Right ventricle myocardium inferior (tissue), 1 donor: ENCODE measurements at regions not wholly inside any gene's neighbourhood (a gene's known extent, or its start where the extent isn't known, plus 50 kb on each side); places are given as distances from the start of the nearest gene placed in this dataset.
A peak's percentile ranks its signal among the peaks of the same experiment; 100 is the strongest.

Source experiments
- ATAC-seq: fragments of 200-7000 bp; cut with Tn5 transposase; one replicate; pipeline ENCODE4 v1.9.1; 2020; ENCODE audit warnings: mild to moderate bottlenecking, moderate library complexity
- DNase-seq: peaks from one replicate; pipeline ENCODE4 v3.0.0; 2021; ENCODE audit errors: missing footprints
- intact Hi-C: fragments of 100-400 bp; cut with DNase I; formaldehyde crosslinking; loops from one replicate; pipeline ENCODE4 v1.11.0; 2022
- donor health status: DM: no; HTN: yes; CAD: no; lungs with severe emphysema.

DNA sequence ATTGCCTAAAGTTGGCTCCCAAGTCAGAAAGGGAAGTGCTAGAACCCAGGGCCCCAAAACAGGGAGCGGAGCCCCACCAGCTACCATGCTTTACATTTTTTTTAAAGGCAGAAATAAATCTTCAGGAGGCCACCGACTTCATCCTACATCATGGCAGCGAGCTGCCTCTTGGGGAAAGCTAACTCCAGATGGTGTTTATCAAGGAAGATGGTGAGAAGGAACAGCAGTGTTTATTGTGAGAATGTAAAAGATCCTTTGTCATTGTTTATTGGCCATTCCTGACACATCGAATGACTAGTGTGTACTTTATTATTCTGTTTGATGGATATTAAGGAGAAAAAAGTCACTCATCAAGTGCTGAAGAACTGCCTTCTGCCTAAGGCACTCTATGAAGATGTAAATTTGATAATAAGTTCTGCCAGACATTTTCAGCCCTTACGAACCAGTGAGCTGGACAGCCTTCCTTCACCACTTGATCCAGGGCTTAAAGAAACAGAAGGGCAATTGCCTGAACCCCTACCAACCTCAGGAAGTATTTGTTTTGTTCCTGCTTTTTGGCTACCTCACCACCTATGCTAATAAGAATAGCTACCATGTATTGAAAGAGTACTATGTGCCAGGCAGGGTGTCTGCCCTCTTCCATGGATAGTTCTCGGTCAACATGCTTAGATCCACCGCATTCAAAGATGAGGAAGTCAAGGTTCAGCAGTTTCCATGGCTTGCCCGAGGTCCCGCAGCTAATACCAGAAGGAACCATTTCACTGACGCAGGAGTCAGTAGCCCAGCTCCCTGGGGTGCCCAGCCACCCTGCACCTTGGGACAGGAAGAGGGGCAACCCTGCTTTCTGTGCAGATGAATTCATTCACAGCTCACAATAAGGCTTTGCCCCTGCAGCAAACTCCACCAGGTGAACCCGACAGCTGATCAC, 194.7 kb upstream of the RREB1 start:
- intact Hi-C loops = no loop called here
- ATAC-seq = no peak
- DNase-seq = no peak

DNA sequence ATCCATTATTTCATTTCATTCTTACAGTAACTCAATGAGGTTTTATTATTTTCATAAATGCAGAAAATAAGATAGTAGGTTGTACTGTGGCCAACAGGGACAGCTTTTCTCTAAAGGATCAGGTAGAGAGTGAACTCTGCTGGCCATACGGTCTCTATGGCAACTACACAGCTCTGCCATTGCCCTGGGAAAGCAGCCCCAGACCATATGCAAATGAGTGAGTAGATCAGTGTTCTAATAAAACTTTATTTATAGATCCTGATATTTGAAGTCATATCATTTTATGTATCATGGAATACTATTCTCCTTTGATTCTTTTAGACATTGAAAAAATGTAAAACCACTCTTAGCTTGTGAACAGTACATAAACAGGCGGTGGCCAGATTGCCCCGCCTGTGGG, 192.5 kb upstream of the RREB1 start:
- intact Hi-C loops = loop anchor here (5.0 kb wide), 1 partner anchor 188 kb away; no protein-coding TSS in a partner anchor

DNA sequence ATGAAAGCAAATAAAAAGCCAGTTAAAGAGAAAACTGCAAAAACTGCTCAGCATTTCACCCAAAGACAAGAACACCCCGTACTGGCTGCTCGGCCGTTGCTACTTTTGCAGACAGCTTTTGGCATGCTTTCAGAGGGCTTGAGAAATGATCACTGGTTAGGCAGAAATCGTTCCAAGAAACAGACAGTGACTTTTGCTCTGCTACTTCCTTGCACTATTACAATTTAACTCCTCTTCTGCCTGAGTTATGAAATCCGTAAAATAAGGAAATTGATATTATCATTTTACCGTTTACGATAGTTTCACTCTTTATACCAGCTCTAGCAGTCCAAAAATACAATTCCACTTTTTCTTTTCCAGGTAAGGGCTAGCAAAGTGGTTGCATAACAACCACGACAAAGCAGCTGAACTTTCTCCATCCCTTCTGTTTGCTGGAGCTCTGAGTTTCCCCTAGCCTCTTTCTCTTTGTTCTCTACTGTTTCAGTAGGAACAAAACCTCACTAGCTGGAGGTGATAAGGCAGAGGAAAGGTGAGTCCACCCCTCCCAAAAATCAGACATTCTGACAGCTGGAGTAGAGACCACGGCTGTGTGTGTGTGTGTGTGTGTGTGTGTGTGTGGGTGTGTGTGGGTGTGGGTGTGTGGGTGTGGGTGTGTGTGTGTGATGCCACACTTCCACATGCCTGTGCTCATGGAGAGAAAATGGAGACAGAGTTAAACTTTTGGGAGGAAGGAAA, 191.8 kb upstream of the RREB1 start:
- intact Hi-C loops = loop anchor here (5.0 kb wide), 1 partner anchor 189 kb away; no protein-coding TSS in a partner anchor
- DNase-seq (peak; percentile 77), ATAC-seq (peak; percentile 77)

More for the DNA sequence above, 192.5 kb upstream of the RREB1 start:
- DNase-seq (no peak), ATAC-seq (no peak)

DNA sequence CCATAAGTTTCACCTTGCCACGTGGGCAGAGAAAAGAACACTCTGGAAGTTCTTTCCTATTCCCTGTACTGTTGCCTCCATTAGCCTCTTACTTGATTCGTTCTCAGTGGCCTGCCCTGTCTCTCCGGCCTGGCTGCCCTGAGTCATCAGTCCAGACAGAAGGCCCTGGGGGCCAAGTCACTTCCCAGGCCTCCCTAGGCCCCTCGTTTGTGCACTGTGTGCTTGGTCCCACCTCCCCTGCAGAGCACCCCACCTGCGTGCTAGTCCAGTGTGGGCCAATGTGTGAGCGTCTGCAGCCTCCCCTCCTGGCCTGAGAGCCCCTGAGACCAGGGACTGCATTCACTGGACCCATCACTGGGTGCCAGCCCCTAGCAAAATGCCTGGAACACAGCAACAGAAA, 191.2 kb upstream of the RREB1 start:
- no peak for ATAC-seq
- DNase-seq = no peak
- intact Hi-C loops = loop anchor here (5.0 kb wide), 1 partner anchor 189 kb away; no protein-coding TSS in a partner anchor

DNA sequence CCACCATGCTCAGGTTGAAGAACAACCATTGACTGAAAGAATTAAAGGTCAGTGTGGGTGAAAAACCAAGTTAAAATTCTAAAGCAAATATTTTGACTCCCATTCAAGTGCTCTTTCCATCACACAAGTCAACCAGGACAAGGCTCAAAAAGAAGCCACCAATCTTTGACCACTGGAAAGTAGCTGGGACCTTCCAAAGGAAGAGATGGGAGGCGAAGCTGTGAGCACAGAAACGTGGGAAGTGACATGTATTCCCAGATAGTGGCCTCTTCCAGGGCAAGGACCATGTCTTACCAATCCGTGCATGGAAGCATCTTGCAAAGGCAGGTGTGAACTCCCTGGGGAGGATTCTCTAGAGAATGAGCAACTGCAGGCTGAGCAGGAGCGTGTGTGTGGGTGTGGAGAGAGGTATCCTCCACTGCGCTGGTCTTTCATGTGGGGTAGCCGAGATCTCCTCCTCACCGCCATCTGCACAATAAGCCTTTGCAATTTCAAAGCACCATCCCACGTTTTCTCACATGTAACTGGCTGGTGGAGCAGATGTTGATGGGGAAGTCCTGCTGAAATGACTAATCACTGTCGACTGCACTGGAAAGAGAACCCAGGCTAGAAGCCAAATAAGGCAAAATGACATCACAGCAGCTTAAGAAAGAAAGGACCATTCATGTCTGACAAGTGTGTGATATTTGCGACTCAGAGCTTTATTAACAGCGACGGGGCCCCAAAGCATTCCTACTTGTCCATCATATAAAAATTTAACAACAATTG, 189.4 kb upstream of the RREB1 start:
- no peak for DNase-seq
- intact Hi-C loops = loop anchor here (5.0 kb wide), 1 partner anchor 191 kb away; no protein-coding TSS in a partner anchor
- ATAC-seq = no peak

DNA sequence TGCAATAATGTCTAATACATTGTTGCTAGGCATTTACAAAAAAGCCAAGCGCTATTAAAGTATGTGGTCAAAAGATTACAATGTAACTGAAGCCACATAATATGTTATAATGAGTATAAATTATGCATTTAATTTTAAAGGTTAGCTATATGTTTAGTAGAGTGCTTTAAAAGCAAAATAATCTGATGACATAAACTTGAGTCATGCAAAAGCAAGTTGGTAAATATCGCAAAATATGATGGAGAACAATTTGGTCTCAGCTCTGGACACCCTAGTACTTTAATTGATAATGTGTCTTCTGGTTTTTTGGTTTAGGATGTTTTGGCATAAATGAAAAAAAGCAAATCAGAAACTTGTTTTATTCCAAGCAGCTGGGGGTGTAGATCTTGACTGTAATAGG, 188.6 kb upstream of the RREB1 start:
- intact Hi-C loops = loop anchor here (5.0 kb wide), 1 partner anchor 192 kb away; no protein-coding TSS in a partner anchor
- DNase-seq (no peak), ATAC-seq (no peak)

DNA sequence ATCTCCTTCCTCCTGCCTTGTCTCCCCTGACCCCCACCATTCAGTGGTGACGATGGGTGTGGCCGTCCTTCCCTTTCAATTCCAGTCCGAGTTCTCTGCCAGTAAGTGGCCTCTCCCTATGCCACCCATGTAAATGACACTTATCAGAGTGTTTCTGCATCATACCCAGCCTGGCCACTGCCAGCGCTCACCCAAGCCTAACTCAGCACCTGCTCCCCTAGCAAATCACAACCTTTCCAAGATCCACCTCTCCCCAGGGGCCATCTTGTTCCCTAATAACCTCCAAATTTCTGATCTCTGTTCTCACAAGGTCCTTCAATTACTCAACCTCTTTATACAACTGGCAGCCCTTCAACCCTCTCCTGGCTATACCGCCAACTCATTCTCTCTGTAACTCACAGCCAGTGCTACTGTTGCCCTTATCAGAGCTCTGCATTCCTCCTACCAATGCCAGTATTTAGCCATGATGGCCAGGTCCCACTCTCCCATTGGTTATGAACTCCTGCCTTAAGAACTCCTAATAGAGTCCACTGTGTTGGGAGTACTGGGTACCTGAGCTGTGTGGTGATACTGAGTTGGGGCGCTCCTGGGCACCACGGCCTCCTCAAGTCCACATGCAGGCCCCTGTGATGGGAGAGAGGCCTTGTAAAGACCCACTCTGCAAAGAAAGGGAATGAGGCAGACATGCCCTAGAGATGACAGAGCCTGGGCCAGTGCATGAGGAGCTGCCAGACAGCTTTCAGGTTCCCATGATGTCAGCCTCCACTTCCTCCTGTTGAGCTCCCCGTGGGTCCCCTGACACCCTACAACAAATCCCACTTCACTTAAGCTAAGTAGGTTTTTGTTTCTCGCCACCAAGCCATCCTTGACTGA, 187.4 kb upstream of the RREB1 start:
- DNase-seq = no peak
- intact Hi-C loops = loop anchor here (10.0 kb wide), 2 partner anchors 124 to 184 kb away; partner anchors contain the start of gene RREB1
- ATAC-seq = peak; percentile 57

DNA sequence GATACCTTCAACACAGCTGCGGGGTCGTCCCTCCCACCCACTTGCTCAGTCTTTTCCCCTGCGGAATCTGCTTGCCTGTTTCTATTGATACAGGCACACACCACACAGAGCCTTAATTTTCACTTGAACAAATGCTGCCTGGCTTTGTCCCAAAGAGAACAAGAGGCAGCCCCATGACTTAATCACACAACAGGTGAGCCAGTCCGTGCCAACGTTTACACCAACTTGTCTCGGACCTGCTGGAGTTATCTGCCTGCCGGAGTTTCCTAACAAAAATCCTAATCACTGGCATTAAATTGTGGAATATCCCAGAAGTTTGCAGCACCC, 186.8 kb upstream of the RREB1 start:
- intact Hi-C loops = loop anchor here (10.0 kb wide), 2 partner anchors 124 to 184 kb away; partner anchors contain the start of gene RREB1
- ATAC-seq = no peak
- no peak for DNase-seq

DNA sequence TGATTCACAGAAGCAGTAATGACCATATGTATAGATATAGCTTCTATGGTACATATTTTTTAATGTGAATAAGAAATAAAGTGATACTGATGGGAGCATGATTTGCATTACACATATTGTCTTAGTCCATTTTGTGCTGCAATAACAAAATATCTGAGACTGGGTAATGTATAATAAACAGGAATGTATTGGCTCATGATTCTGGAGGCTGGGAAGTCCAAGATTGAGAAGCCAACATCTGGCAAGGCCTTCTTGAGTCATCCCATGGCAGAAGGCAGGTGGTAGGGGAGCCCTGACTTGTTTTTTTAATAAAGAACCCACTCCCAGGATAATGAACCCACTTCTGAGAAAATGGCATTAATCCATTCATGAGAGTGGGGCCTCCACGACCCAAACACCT, 185.6 kb upstream of the RREB1 start:
- ATAC-seq (no peak), DNase-seq (no peak)
- intact Hi-C loops = loop anchor here (10.0 kb wide), 2 partner anchors 123 to 183 kb away; partner anchors contain the start of gene RREB1

DNA sequence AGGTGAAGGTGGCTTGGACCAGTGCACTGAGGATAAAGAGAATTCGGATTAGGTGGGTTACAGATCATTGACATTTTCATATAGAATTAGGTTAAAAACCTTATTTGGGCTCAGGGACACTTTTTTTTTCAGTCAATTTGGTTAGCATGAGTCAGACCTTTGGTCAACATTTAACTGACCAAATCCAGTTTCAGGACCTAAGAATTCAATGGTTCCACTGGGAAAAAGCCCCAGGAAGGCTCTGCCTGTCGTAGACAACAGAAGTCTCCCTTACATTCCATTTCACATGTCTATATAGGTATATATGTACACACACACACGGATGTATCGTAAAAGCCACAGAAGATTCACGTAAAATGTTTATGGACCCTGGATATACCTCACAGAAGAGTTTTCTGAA, 184.2 kb upstream of the RREB1 start:
- ATAC-seq (no peak), DNase-seq (no peak)
- intact Hi-C loops = loop anchor here (10.0 kb wide), 2 partner anchors 121 to 181 kb away; partner anchors contain the start of gene RREB1

DNA sequence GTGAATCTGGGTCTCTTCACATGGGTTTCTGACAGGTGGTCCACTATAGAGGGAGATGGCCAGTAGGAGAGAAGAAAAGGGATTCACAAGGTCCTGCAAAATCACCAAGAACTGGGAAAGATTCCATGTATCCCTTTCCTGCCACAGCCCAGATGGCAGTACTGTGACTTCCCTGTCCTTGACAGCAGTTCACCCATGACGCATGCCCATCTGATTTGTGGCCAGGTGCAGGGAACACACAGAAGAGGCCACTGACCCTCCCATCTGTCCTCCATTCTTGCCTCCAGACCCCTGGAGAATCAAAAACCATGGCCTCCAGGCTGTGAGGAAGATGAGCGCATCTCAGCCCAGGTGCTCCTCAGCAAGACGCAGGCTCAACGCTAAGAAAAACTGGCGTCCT, 183.1 kb upstream of the RREB1 start:
- ATAC-seq (no peak), DNase-seq (no peak)
- intact Hi-C loops = loop anchor here (10.0 kb wide), 2 partner anchors 120 to 180 kb away; partner anchors contain the start of gene RREB1

DNA sequence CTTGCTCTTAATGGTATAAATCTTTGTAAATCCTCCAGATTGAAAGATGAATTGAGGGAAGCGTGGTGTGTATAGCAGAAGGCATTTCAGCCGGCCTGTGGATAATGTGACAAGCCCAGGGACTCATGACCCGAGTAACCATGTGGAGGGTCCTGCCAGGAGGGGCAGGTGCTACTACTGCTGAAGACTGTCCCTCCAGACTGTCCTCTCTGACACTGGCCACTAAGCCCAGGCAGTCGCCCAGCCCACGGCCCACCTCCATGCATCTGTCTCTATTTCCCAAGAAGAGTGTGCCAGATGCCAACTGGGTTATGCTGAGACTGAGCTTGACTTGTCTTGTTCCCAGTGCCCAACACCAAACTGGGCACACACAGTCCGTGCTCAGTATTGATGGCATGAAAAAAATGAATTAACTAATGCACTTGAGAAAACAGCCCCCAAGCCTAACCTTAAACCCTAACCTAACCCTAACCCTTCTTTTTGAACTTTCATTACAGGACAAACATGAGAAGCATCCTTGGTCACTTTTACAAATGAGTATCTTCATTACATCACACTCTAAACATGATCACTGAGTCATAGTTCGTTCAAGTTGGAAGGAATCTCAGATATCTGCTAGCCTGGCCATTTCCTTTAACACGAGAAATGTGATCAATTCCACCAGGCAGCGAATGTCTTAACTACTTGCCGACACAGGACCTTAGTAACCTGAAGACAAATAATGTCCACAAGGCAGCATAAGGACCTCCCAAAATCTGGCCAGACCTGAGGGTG, 182.2 kb upstream of the RREB1 start:
- no peak for DNase-seq
- intact Hi-C loops = loop anchor here (2.0 to 10.0 kb wide), 3 partner anchors 49 to 179 kb away; partner anchors contain the start of gene RREB1
- ATAC-seq = no peak

DNA sequence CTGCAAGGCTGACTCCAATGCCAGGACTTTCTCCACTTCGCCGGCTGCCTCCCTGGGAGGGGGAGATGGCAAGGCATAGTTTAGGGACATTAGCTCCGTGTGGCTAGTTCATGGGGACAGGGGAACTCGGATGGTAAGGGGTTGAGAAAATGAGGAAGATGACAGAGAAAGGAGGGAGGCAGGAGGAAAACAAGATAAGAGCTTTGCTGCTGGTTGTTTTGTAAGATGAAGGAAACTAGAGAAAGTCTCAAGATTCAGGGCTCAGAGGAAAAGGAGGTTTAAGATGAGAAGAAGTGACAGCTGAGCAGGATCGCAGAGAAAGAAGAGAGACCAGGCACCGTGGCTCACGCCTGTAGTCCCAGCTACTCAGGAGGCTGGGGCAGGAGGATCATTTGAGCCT, 180.9 kb upstream of the RREB1 start:
- no peak for ATAC-seq
- no peak for DNase-seq
- intact Hi-C loops = loop anchor here (2.0 to 10.0 kb wide), 3 partner anchors 48 to 178 kb away; partner anchors contain the start of gene RREB1

DNA sequence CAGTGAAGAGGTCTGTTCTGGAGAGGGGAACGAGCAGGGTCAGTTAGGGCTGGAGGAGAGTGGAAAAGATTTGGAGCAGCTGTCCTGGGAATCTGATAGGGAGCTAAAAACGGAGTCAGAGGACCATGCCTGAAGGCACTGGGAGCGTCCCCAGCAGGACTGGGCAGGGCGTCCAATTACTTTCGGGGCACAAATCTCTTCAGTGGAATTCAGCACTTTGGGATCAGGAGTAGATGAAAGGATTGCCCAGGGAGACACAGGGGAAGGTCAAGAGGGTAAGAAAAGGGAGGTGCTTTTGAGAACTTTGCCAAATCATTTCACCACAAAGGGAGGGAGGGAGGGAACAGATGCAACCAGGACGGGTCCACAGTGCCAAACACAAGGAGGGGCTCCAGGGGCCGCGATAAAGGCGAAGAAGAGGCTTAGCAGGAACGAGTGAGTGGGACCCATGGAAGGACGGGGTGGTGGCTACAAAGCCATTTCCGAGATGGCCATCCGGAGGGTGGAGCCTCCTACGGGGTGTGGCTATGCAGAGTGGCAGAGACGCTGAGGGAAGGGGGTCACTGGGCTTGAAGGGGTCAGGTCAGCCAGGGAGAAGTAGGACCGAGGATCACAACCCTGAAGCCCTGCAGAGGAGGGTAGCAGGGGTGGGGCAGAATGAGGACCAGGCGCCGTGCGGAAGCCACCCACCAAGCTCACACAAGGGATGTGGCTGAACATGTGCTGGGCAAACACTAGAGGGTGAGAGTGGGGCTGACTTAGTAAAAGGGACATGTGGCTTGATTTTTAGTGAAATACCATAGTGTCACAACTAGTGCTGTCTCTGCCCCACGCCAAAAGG, 180.0 kb upstream of the RREB1 start:
- ATAC-seq (peak; percentile 88), DNase-seq (peak; percentile 76)
- intact Hi-C loops = loop anchor here (2.0 to 10.0 kb wide), 3 partner anchors 47 to 177 kb away; partner anchors contain the start of gene RREB1

DNA sequence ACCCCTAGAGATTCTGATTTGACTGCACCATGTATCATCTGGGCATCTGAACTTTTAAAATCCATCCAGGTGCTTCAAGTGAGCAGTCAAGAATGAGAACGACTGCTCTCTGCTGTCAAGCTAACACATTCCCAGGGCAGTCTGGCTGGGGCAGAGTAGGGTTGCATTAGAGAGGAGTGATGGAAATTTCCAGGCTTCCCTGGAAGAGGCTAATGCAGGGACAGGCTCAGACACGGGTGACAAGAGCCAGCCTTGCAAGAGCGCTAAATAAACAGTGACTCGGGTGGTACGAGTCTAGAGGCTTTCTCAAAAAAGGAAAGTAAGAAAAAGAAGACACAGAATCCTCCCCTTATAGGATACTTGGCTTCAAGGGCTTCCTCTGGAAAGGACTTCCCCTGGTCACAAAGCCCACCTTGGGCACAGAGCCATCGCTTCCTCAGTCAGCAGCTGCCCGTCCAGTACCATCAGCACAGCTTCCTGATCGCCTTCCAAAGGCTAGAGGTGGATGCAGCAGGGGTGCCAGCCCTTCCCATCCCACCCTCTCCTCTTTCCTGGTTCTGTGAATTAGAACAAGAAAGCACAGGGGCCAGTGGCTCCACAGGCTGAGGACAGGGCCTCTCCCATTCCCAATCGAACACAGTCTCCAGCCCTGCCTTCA, 177.4 kb upstream of the RREB1 start:
- intact Hi-C loops = loop anchor here (5.0 kb wide), 1 partner anchor 312 kb away; no protein-coding TSS in a partner anchor
- ATAC-seq (no peak), DNase-seq (no peak)
